GM23338 (cell line): ENCODE measurements at regions not wholly inside any gene's neighbourhood (a gene's known extent, or its start where the extent isn't known, plus 50 kb on each side); places are given as distances from the start of the nearest gene placed in this dataset.

Experiments
- CREB1 ChIP-seq: fragments of 250-450 bp; sonication (Bioruptor Pico); IDR thresholded peaks from 2 replicates; pipeline ENCODE4 v1.5.0; 2020; ENCODE audit warnings: low read depth, mild to moderate bottlenecking, moderate library complexity
- EZH2 ChIP-seq: fragments of 200-600 bp; sonication (generic); IDR thresholded peaks from one replicate; pipeline ENCODE4 v1.8.0; 2017; ENCODE audit warnings: antibody characterized with exemption, mild to moderate bottlenecking, low read depth; ENCODE audit not compliant: unreplicated experiment
- EZH2phosphoT487 ChIP-seq: fragments of 200-600 bp; sonication (generic); IDR thresholded peaks from one replicate; pipeline ENCODE4 v1.8.1; 2018; ENCODE audit warnings: antibody characterized with exemption; ENCODE audit not compliant: unreplicated experiment
- POLR2AphosphoS5 ChIP-seq: IDR thresholded peaks from 2 replicates; pipeline ENCODE4 v1.6.1; 2016; ENCODE audit warnings: antibody characterized with exemption, low read depth
- ZNF114 ChIP-seq: fragments of 250-450 bp; sonication (Bioruptor Pico); IDR thresholded peaks from 2 replicates; pipeline ENCODE4 v1.5.0; 2020; ENCODE audit warnings: mild to moderate bottlenecking, moderate library complexity
- TF ChIP-seq, protein P1 (sequence below), 2 experiments: fragments of 200-600 bp in 1 of 2; sonication (generic) in 1 of 2; conservative IDR thresholded peaks; 2 replicates each; pipeline versions ENCODE4 v1.5.1 to v1.6.1; 2016 to 2017; ENCODE audit warnings: antibody characterized with exemption in 2 of 2, low read depth in 2 of 2, mild to moderate bottlenecking in 2 of 2, moderate library complexity in 1 of 2
- TF ChIP-seq, protein P2 (sequence below): IDR thresholded peaks from one replicate; pipeline ENCODE4 v1.6.1; 2018; ENCODE audit warnings: antibody characterized with exemption; ENCODE audit not compliant: unreplicated experiment

DNA sequence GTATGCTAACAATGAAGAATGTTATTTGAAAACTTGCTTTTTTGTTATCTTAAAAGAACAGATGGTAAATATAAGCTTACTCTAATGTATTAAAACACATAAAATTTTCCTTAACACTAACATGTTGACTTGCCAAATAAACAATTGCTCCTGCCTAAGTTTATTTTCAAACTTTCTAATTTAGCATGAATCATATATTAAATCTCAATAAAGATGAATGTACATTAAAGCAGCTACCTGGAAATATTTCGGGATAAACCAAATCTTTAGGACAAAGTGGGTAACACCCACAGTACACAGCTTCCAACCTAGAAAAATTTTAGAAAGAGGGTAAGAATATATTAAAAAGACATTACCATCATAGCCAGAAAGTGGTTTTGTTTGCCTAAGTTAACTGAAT, 567.4 kb downstream of the ZEB2 start:
- TF ChIP-seq ZNF114 (CRISPR knock-in tag) (no peak), EZH2phosphoT487 (no peak), POLR2AphosphoS5 (no peak), EZH2 (no peak), CREB1 (CRISPR knock-in tag) (no peak)
- TF ChIP-seq, protein P1, sequence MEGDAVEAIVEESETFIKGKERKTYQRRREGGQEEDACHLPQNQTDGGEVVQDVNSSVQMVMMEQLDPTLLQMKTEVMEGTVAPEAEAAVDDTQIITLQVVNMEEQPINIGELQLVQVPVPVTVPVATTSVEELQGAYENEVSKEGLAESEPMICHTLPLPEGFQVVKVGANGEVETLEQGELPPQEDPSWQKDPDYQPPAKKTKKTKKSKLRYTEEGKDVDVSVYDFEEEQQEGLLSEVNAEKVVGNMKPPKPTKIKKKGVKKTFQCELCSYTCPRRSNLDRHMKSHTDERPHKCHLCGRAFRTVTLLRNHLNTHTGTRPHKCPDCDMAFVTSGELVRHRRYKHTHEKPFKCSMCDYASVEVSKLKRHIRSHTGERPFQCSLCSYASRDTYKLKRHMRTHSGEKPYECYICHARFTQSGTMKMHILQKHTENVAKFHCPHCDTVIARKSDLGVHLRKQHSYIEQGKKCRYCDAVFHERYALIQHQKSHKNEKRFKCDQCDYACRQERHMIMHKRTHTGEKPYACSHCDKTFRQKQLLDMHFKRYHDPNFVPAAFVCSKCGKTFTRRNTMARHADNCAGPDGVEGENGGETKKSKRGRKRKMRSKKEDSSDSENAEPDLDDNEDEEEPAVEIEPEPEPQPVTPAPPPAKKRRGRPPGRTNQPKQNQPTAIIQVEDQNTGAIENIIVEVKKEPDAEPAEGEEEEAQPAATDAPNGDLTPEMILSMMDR (conservative IDR thresholded peaks at IDR 0.05; ENCODE audit: low read depth in 2 of 2), result no peak
- TF ChIP-seq, protein P2, sequence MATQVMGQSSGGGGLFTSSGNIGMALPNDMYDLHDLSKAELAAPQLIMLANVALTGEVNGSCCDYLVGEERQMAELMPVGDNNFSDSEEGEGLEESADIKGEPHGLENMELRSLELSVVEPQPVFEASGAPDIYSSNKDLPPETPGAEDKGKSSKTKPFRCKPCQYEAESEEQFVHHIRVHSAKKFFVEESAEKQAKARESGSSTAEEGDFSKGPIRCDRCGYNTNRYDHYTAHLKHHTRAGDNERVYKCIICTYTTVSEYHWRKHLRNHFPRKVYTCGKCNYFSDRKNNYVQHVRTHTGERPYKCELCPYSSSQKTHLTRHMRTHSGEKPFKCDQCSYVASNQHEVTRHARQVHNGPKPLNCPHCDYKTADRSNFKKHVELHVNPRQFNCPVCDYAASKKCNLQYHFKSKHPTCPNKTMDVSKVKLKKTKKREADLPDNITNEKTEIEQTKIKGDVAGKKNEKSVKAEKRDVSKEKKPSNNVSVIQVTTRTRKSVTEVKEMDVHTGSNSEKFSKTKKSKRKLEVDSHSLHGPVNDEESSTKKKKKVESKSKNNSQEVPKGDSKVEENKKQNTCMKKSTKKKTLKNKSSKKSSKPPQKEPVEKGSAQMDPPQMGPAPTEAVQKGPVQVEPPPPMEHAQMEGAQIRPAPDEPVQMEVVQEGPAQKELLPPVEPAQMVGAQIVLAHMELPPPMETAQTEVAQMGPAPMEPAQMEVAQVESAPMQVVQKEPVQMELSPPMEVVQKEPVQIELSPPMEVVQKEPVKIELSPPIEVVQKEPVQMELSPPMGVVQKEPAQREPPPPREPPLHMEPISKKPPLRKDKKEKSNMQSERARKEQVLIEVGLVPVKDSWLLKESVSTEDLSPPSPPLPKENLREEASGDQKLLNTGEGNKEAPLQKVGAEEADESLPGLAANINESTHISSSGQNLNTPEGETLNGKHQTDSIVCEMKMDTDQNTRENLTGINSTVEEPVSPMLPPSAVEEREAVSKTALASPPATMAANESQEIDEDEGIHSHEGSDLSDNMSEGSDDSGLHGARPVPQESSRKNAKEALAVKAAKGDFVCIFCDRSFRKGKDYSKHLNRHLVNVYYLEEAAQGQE, result no peak
